GM18505 (cell line): ENCODE measurements at regions not wholly inside any gene's neighbourhood (a gene's known extent, or its start where the extent isn't known, plus 50 kb on each side); places are given as distances from the start of the nearest gene placed in this dataset.
"Not testable (repeated sequence)": the region's sequence is repeated elsewhere in the genome, so short reads cannot be mapped to it uniquely, and the experiment has no call there.

Experiments used
- ATAC-seq: cut with Tn5 transposase; IDR thresholded peaks from one replicate; pipeline ENCODE4 v1.9.1; 2021; ENCODE audit not compliant: unreplicated experiment
- POLR2A ChIP-seq: IDR thresholded peaks from 4 replicates; pipeline ENCODE4 v1.6.1; 2011; ENCODE audit warnings: borderline replicate concordance; ENCODE audit not compliant: insufficient read depth, insufficient read length; ENCODE audit errors: extremely low read depth

DNA sequence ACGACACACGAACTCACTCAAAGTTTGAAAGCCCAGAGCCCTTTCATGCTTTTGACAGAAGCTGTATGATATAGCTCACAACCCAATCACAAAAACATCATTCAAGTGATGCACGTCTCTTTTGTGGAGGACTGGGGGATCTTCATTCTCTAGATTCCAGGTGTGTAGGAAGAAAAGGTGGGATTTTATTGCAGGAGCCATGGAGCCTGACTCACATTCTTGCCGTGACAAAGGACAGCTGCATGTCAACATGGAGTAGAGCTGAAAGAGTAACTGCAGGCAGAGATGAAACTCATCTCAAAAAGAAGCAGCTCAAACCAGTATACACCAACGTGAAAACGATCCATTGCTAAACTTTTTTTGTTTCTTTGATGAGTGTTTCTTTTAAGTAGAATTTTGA, 50.9 kb upstream of the PDE1A start:
- no peak for TF ChIP-seq POLR2A
- ATAC-seq = no peak

DNA sequence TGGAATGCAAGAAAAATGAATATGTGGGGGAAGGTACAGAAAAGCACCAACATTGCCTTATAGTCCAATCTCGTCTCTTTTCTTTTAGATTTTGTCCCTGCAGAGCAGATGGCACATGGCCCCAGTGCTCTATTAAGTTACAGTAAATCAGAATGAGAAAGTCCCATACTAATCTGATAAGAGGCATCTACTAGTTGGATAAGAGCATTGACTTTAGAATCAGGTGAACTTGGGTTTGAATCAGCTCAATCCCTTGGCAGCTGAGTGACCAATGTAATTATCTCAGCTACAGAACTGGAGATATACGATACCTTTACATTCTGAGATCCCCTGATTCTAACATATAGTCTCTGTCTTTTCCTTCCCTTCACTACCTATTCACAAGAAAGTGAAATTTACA, 54.8 kb upstream of the PDE1A start:
- no peak for ATAC-seq
- no peak for TF ChIP-seq POLR2A

DNA sequence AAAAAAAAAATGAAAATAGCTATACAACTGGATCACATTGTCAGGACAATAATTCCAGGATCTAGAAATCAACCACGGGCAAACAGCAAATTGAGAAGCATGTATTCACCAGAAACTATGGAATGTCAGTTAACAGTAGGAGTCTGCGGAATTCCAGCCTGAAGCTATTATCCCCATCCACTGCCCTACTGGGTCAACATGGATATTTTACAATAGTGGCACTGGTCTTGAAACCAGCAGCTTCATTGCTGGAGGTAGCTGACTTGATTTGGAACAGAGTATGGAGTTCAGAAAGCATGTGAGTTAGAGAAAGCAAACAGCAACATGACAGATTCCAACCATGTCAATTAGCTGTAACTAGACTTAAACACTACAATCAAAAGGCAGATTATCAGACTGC, 55.7 kb upstream of the PDE1A start:
- ATAC-seq = no peak
- no peak for TF ChIP-seq POLR2A

- no peak for TF ChIP-seq POLR2A
- ATAC-seq = no peak
Observed at GRCh38 chr2:182496596-182496995, 69.8 kb upstream of the PDE1A start.

GRCh38 chr2:182499706-182500470, 73.1 kb upstream of the PDE1A start:
- no peak for TF ChIP-seq POLR2A

DNA sequence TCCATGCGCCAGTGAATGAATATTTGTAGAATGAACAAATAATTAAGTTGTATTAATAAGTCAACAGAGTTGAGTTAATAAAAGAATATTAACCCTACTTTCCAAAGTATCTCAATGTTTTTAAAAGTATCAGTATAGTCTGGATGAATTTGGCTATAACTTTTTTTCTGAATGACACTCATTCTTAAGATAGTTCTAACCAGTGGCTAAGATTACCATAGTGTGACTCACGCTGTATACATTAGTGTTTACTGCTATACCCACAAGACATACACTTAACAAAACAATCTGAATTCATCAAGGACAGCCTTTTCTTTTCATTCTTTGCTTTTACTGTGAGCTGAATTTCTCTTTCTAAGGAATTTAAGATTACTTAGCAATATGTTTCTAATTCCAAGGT, 77.0 kb upstream of the PDE1A start:
- no peak for TF ChIP-seq POLR2A
- ATAC-seq = no peak

More at GRCh38 chr2:182499706-182500470, 73.1 kb upstream of the PDE1A start:
- no peak for ATAC-seq

GRCh38 chr2:182504903-182505302, 78.1 kb upstream of the PDE1A start:
- no peak for ATAC-seq
- TF ChIP-seq POLR2A = no peak

DNA sequence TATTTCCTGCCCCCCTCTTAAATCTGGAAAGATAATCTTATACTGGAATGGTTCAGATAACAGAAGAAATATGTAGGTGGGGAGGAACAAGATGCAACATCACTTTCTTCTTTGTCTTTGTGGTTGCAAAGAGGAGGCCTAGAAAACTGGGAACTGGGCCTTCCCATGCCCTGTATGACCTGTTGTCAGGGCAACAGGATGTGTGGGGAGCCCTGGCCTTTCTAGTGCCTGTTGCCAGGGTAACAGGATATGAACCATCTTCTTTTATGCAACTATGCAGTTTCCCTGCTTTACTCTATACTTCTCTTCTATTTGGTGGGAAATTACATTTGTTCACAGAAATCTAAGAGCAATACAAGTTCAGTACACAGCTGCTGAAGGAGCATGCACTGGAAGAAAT, 79.8 kb upstream of the PDE1A start:
- ATAC-seq = no peak
- TF ChIP-seq POLR2A = no peak

- ATAC-seq = not testable (repeated sequence)
Observed at GRCh38 chr2:182508583-182508982, 81.7 kb upstream of the PDE1A start.

- no peak for TF ChIP-seq POLR2A
- no peak for ATAC-seq
Observed at GRCh38 chr2:182509216-182509615, 82.4 kb upstream of the PDE1A start.

DNA sequence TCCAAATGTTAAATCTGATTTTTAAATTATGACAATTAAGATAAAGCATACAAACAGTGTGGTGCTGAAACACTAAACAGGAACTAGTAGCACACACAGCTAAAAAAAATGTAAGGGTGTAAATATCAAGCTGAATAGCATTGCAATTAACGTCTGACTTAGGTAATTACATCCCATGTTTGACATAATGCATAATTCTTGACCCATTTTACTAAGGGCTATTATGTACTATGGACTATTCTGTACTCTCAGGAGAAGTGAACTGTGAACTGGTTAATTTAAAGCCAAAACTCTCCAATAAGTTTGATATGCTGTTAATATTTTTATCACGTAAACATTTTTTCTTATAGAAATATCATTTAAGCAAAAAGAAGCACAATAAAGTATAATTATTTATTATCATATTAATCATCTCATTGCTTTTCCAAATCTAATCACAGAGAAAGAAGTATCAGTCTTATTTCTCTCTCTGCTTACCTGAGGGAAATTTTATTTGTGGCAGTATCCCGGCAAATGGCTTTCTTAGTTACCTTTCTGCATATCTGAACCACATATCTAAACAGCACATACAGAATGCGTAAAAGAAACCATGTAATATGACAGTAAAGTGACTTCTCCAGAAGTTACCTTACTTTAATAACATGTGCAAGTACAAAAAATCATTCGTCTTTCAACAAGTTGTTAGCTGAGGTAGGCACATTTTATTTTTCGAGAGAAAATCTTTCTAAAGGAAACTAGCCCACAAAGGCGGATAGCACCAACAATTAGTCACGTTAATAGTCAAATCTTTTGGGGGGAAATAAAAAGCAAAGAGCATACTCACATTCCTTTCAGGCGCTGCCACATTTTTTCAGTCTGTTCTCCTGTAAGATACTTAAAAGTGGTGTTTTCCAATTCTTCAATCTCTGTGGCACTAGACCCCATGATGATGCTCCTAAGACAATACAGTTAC, 94.9 kb upstream of the PDE1A start:
- no peak for TF ChIP-seq POLR2A
- ATAC-seq = no peak

DNA sequence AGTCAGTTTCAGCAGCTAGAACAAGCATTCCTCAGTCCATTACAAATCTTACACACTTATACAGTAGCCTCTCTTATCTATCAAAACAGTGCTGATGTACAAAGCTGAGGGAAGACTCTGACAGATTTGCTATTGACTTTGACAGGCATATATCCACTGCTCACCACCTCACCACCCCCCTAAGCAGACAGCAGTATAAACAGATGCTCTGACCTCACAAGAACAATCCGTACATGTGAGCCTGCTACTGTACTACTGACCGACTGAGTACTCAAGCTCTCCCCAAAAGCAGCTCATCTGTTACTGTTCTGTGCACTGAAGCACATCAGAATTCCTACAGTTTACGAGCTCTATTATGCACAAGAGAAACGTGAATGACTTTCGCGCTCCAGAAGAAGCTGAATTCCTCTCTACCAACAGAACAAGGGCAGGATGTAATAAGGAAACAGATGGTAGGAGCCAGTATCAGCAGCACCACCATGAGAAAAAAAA, 95.6 kb upstream of the PDE1A start:
- no peak for ATAC-seq

GRCh38 chr2:182522972-182523473, 96.2 kb upstream of the PDE1A start:
- no peak for ATAC-seq
- no peak for TF ChIP-seq POLR2A

More for the DNA sequence above, 95.6 kb upstream of the PDE1A start:
- TF ChIP-seq POLR2A = no peak
